ENCODE measurements at regions not wholly inside any gene's neighbourhood (a gene's known extent, or its start where the extent isn't known, plus 50 kb on each side); places are given as distances from the start of the nearest gene placed in this dataset.
A peak's percentile ranks its signal among the peaks of the same experiment; 100 is the strongest.

GRCh38 chr22:48538291-48538820 is 1289.3 kb downstream of the BRD1 start:
- H3K36me3 Mint-ChIP-seq, result no peaks in the 10 kb centered on the region
- no peak for ATAC-seq
- no peak overlapping the region for H3K4me3 Mint-ChIP-seq
- no peak overlapping the region for H3K27ac Mint-ChIP-seq
- peaks cover 0 to 10% (median 0%) of the 10 kb centered on the region in 5 donors for H3K27me3 Mint-ChIP-seq
- POLR2A ChIA-PET, result no interaction called here
- peaks cover 0 to 3% (median 0%) of the 10 kb centered on the region in 4 donors for H3K4me1 Mint-ChIP-seq
- DNase-seq, result no peak
- H3K9me3 Mint-ChIP-seq, result no peaks in the 10 kb centered on the region

GRCh38 chr22:48537343-48537680 is 1290.4 kb downstream of the BRD1 start:
- POLR2A ChIA-PET, result no interaction called here
- no peak overlapping the region for H3K4me3 Mint-ChIP-seq
- H3K9me3 Mint-ChIP-seq, result no peaks in the 10 kb centered on the region
- H3K27ac Mint-ChIP-seq, result no peak overlapping the region
- ATAC-seq (no peak), DNase-seq (no peak)
- no peaks in the 10 kb centered on the region for H3K36me3 Mint-ChIP-seq
- H3K27me3 Mint-ChIP-seq, result peaks cover 0 to 10% (median 0%) of the 10 kb centered on the region in 5 donors
- peaks cover 0 to 3% (median 0%) of the 10 kb centered on the region in 4 donors for H3K4me1 Mint-ChIP-seq

DNA sequence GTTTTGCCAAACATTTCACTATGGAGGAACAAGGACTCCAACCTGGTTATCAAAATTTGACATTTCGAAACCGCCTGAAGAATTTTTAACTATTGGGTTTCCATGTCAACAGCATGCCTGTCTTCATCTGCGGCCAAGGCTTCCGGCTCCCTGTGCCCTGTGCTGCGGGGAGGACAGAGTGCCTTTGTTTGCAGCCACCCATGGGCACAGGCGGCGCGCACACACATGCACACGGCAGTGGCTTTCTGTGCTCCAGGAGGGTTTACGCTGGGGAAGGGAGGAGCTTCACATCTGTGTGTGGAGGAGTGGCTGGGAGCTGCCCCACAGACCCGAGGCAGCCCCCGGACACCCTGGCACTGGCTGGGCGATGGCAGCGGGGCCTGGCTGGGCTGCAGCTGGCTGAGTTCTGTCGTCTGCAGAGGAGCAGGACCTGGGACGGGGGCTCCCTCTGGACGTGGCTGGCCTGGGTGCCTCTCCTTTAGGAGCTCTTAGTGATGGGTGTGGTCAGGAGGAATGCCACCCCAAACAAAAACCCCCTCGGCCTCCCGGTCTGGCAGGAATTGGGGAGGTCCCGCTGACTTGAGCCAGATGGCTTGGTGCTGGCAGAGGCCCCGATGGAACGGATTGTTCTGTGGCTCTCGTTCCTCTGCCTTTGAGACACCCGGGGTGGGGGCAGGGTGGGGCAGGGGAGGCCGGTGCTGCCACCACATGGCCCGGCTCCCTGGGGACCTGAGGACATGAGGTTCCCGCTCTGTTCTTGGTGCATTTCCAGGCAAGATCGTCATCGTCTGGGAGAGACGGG is 1290.9 kb downstream of the BRD1 start:
- Mint-ChIP-seq H3K27ac (no peak overlapping the region), H3K27me3 (peaks cover 0 to 10% (median 0%) of the 10 kb centered on the region in 5 donors), H3K9me3 (no peaks in the 10 kb centered on the region), H3K4me1 (no peaks in the 10 kb centered on the region), H3K36me3 (no peaks in the 10 kb centered on the region), H3K4me3 (no peak overlapping the region)
- POLR2A ChIA-PET, result no interaction called here
- DNase-seq (no peak), ATAC-seq (no peak)

DNA sequence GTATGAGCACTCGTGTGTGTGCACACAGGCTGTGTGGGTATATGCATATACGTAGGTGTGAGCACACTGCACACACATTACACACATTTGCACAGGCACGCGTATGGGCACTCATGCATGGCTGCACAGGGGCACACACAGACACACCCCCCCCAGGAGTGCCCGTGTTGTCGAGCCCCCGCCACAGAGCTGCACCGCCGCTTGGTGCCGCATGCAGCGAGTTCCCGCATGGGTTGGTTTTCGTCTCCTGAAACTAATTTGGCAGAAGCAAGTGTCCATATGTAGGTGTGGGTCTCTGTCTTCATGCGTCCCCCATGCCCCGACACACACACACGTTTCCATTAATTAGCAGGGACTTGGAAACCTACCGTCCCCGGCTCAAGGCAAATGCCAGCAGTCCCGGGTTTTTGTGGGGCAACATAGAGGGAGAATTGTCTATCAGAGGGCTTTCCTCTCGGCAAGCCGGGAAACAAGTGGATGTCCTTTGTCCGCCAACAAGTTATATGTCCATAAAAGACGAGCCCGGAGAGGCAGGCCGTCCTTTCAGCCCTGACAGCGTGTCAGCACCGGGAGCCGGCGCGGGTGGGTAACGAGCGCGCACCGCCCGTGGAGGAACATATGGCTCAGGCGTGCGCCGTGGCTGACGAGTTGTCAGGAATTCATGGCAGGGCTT is 1291.7 kb downstream of the BRD1 start:
- Mint-ChIP-seq H3K9me3 (no peaks in the 10 kb centered on the region), H3K4me1 (no peaks in the 10 kb centered on the region), H3K27ac (no peak overlapping the region), H3K27me3 (peaks cover 0 to 10% (median 0%) of the 10 kb centered on the region in 5 donors), H3K4me3 (no peak overlapping the region), H3K36me3 (no peaks in the 10 kb centered on the region)
- DNase-seq, result no peak
- POLR2A ChIA-PET, result no interaction called here
- ATAC-seq, result no peak

- no peaks in the 10 kb centered on the region for H3K36me3 Mint-ChIP-seq
- ATAC-seq (no peak), DNase-seq (no peak)
- H3K4me3 Mint-ChIP-seq, result no peak overlapping the region
- H3K4me1 Mint-ChIP-seq, result no peaks in the 10 kb centered on the region
- POLR2A ChIA-PET, result no interaction called here
- H3K27ac Mint-ChIP-seq, result no peak overlapping the region
- H3K27me3 Mint-ChIP-seq, result peaks cover 0 to 6% (median 0%) of the 10 kb centered on the region in 5 donors
- no peaks in the 10 kb centered on the region for H3K9me3 Mint-ChIP-seq
Observed at GRCh38 chr22:48534395-48534958, 1293.2 kb downstream of the BRD1 start.

DNA sequence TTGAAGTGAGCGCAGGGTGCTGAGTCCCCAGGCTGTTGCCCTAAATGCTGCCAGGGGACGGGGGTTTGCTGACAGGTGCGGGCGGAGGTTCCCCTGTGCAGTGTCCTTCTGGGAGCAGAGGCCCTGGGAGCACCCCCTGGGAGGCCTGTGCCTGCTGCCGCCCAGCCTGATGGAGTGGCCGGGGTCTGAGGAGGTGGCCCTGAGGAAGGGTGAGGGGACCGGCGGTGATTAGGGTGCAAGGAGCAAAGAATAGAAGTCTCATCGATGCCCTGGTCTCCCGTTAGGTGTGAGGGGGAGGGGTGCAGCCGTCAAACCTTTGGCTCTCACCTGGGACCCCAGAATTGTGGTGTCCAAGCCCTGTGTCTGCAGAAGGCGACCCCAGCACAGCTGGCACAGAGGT is 1294.7 kb downstream of the BRD1 start:
- H3K36me3 Mint-ChIP-seq, result no peaks in the 10 kb centered on the region
- H3K27me3 Mint-ChIP-seq, result peaks cover 0 to 13% (median 2%) of the 10 kb centered on the region in 5 donors
- ATAC-seq, result no peak
- no peak overlapping the region for H3K27ac Mint-ChIP-seq
- no peaks in the 10 kb centered on the region for H3K4me1 Mint-ChIP-seq
- H3K4me3 Mint-ChIP-seq, result no peak overlapping the region
- DNase-seq, result no peak
- POLR2A ChIA-PET, result no interaction called here
- H3K9me3 Mint-ChIP-seq, result no peaks in the 10 kb centered on the region

DNA sequence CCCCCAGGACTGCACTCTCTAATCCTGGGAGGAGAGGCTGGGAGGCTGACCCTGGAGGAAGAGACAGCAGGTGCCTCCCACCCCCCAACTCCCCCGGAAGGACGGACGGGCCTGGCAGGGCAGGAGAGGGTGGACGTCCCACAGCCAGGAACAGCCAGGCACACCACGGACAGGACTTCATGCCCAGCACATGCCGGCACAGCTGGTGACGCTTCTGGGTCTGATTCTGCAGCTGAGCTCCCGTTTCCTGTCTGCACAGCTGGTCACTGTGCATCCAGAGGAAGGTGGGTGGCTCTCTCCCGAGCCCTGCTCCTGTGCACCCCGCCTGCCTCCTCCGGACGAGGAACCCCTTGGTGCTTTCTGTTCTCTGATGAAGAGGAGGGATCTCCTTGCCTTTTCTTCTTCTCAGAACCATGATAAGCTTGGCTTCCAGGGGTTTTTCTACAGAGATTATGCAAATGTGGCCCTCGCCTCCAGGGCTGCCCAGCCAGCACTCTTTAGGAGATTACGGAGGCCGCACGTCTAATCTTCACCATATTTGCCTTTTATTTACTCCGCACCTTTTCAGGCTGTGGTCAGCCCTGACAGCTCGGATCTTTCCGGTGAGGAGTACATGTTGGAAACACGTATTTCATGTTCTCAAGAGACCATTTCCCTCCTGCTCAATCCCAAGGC is 1295.8 kb downstream of the BRD1 start:
- Mint-ChIP-seq H3K27me3 (peaks cover 0 to 13% (median 2%) of the 10 kb centered on the region in 5 donors), H3K9me3 (no peaks in the 10 kb centered on the region), H3K4me3 (no peak overlapping the region), H3K4me1 (no peaks in the 10 kb centered on the region), H3K27ac (peak overlapping the region in 1 of 10 donors; percentile 64), H3K36me3 (no peaks in the 10 kb centered on the region)
- POLR2A ChIA-PET, result no interaction called here
- DNase-seq (no peak), ATAC-seq (no peak)

- no peak overlapping the region for H3K27ac Mint-ChIP-seq
- no peak overlapping the region for H3K4me3 Mint-ChIP-seq
- H3K27me3 Mint-ChIP-seq, result peaks cover 0 to 13% (median 2%) of the 10 kb centered on the region in 5 donors
- no peaks in the 10 kb centered on the region for H3K36me3 Mint-ChIP-seq
- no peaks in the 10 kb centered on the region for H3K9me3 Mint-ChIP-seq
- ATAC-seq (no peak), DNase-seq (no peak)
- no peaks in the 10 kb centered on the region for H3K4me1 Mint-ChIP-seq
- POLR2A ChIA-PET, result no interaction called here
Observed at GRCh38 chr22:48531108-48531507, 1296.6 kb downstream of the BRD1 start.

- no peak overlapping the region for H3K4me3 Mint-ChIP-seq
- no peak overlapping the region for H3K27ac Mint-ChIP-seq
- no peaks in the 10 kb centered on the region for H3K4me1 Mint-ChIP-seq
- POLR2A ChIA-PET, result no interaction called here
- H3K27me3 Mint-ChIP-seq, result peaks cover 0 to 16% (median 2%) of the 10 kb centered on the region in 5 donors
- DNase-seq (no peak), ATAC-seq (no peak)
- no peaks in the 10 kb centered on the region for H3K9me3 Mint-ChIP-seq
- H3K36me3 Mint-ChIP-seq, result no peaks in the 10 kb centered on the region
Observed at GRCh38 chr22:48530666-48531065, 1297.0 kb downstream of the BRD1 start.

- POLR2A ChIA-PET, result no interaction called here
- Mint-ChIP-seq H3K27me3 (peaks cover 0 to 18% (median 2%) of the 10 kb centered on the region in 5 donors), H3K9me3 (no peaks in the 10 kb centered on the region), H3K4me3 (no peak overlapping the region), H3K36me3 (no peaks in the 10 kb centered on the region), H3K4me1 (no peaks in the 10 kb centered on the region), H3K27ac (no peak overlapping the region)
- DNase-seq, result no peak
- ATAC-seq, result no peak
Observed at GRCh38 chr22:48528221-48528915, 1299.3 kb downstream of the BRD1 start.

DNA sequence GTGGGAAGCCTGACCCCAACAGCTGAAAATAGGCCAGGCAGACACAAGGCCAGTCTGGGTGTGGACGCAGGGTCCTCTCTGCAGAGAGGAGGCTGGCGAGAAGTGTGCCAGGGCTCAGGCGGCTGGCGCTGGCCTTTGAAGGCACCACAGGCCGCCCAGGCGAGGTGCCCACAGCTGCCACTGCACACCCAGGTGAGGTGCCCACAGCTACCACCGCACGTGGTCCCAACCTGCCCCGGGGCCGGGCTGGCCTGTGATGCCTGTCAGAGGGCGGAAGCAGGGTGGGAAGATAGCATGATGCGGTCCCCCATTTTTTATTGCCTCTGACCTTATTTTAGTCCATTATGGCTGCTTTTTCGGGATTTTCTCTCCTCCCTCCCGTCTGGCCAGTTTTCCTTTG is 1303.9 kb downstream of the BRD1 start:
- Mint-ChIP-seq H3K36me3 (no peaks in the 10 kb centered on the region), H3K4me1 (no peaks in the 10 kb centered on the region), H3K9me3 (no peaks in the 10 kb centered on the region), H3K27me3 (peaks cover 0 to 13% (median 2%) of the 10 kb centered on the region in 5 donors), H3K4me3 (no peak overlapping the region), H3K27ac (no peak overlapping the region)
- no peak for DNase-seq
- no peak for ATAC-seq
- POLR2A ChIA-PET, result no interaction called here

DNA sequence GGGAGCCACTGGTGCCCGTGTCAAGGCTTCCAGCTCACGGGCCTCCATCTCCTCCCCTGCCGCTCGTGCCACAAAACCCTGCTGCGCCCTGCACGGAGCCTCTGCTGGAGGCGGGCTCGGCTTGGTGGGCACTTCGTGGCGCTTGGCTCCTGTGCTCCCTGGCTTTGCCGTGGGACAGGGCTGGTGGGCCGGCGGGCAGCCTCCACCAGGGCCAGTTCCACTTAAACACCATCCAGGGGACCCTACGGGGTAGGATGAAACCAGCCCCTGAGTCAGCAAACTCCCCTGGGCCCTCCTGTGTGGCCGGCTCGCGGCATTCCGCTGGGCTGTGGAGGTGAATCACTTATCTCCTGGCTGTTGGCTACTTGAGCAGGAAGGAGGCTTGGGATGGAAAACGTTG is 1304.6 kb downstream of the BRD1 start:
- Mint-ChIP-seq H3K4me1 (no peaks in the 10 kb centered on the region), H3K36me3 (no peaks in the 10 kb centered on the region), H3K27ac (no peak overlapping the region), H3K27me3 (peaks cover 0 to 7% (median 0%) of the 10 kb centered on the region in 5 donors), H3K9me3 (no peaks in the 10 kb centered on the region), H3K4me3 (no peak overlapping the region)
- POLR2A ChIA-PET, result no interaction called here
- DNase-seq (no peak), ATAC-seq (no peak)

Measured in naive thymus-derived CD8-positive, alpha-beta T cell (primary cell).